ENCODE measurements at regions not wholly inside any gene's neighbourhood (a gene's known extent, or its start where the extent isn't known, plus 50 kb on each side); places are given as distances from the start of the nearest gene placed in this dataset.

GRCh38 chr6:109255087-109255486, 127.2 kb downstream of the CD164 start:
- Histone ChIP-seq H3K9me2 (ENCODE audit: insufficient read depth, low read length) (no peaks in the 10 kb centered on the region), H2AFZ (ENCODE audit: low read length) (no peak overlapping the region), H3K4me3 (ENCODE audit: low read depth, low read length, poor library complexity, severe bottlenecking) (no peak overlapping the region), H3K9me3 (ENCODE audit: low read length) (no peaks in the 10 kb centered on the region), H3K27ac (ENCODE audit: low read depth, low read length, poor library complexity, severe bottlenecking) (no peak overlapping the region), H3K4me2 (ENCODE audit: low read length) (no peak overlapping the region), H3K36me3 (ENCODE audit: insufficient read depth, low read length) (no peaks in the 10 kb centered on the region), H3K4me1 (ENCODE audit: insufficient read depth, low read length, poor library complexity, severe bottlenecking) (no peaks in the 10 kb centered on the region), H3K79me2 (ENCODE audit: insufficient read depth, low read depth, low read length) (no peaks in the 10 kb centered on the region), H4K20me1 (ENCODE audit: insufficient read depth, low read length) (no peaks in the 10 kb centered on the region)
- no TSS peak for BruUV-seq (replicated peaks)
- TF ChIP-seq EZH2phosphoT487 (IDR thresholded peaks at IDR 0.05; ENCODE audit: borderline replicate concordance, low read depth, low read length) (no peak), CTCF (conservative IDR thresholded peaks at IDR 0.05; ENCODE audit: low read length) (no peak)
- no peak for DNase-seq (ENCODE audit: low spot score)
- intact Hi-C loops (cut with micrococcal nuclease; ENCODE audit: unreplicated experiment): no loop called here
- ChIA-PET POLR2A (interaction anchor here (0.6 to 2.0 kb wide), 3 partner anchors 12 to 531 kb away, joined by 3 to 4 read pairs (median 4); no protein-coding TSS in a partner anchor), CTCF (ENCODE audit: unreplicated experiment) (no interaction called here)

GRCh38 chr6:109253366-109253765, 128.9 kb downstream of the CD164 start:
- intact Hi-C loops (cut with micrococcal nuclease; ENCODE audit: unreplicated experiment): no loop called here
- H3K4me1 ChIP-seq (ENCODE audit: insufficient read depth, low read length, poor library complexity, severe bottlenecking): no peaks in the 10 kb centered on the region
- BruUV-seq (replicated peaks): no TSS peak
- H3K27ac ChIP-seq (ENCODE audit: low read depth, low read length, poor library complexity, severe bottlenecking): no peak overlapping the region
- H3K4me2 ChIP-seq (ENCODE audit: low read length): no peak overlapping the region
- no peak overlapping the region for H3K4me3 ChIP-seq (ENCODE audit: low read depth, low read length, poor library complexity, severe bottlenecking)
- no peaks in the 10 kb centered on the region for H4K20me1 ChIP-seq (ENCODE audit: insufficient read depth, low read length)
- no peaks in the 10 kb centered on the region for H3K9me3 ChIP-seq (ENCODE audit: low read length)
- H2AFZ ChIP-seq (ENCODE audit: low read length): no peak overlapping the region
- no peaks in the 10 kb centered on the region for H3K79me2 ChIP-seq (ENCODE audit: insufficient read depth, low read depth, low read length)
- POLR2A ChIA-PET: interaction anchor here (2.0 kb wide), 1 partner anchor 11 kb away, joined by 4 read pairs; no protein-coding TSS in a partner anchor
- no peak for DNase-seq (ENCODE audit: low spot score)
- H3K36me3 ChIP-seq (ENCODE audit: insufficient read depth, low read length): no peaks in the 10 kb centered on the region
- no peak for TF ChIP-seq CTCF (conservative IDR thresholded peaks at IDR 0.05; ENCODE audit: low read length)
- TF ChIP-seq EZH2phosphoT487 (IDR thresholded peaks at IDR 0.05; ENCODE audit: borderline replicate concordance, low read depth, low read length): no peak
- CTCF ChIA-PET (ENCODE audit: unreplicated experiment): no interaction called here
- no peaks in the 10 kb centered on the region for H3K9me2 ChIP-seq (ENCODE audit: insufficient read depth, low read length)

- Histone ChIP-seq H3K4me3 (ENCODE audit: low read depth, low read length, poor library complexity, severe bottlenecking) (no peak overlapping the region), H4K20me1 (ENCODE audit: insufficient read depth, low read length) (no peaks in the 10 kb centered on the region), H3K27ac (ENCODE audit: low read depth, low read length, poor library complexity, severe bottlenecking) (no peak overlapping the region), H3K9me3 (ENCODE audit: low read length) (no peaks in the 10 kb centered on the region), H3K9me2 (ENCODE audit: insufficient read depth, low read length) (no peaks in the 10 kb centered on the region), H3K36me3 (ENCODE audit: insufficient read depth, low read length) (no peaks in the 10 kb centered on the region), H2AFZ (ENCODE audit: low read length) (no peak overlapping the region), H3K4me2 (ENCODE audit: low read length) (no peak overlapping the region), H3K4me1 (ENCODE audit: insufficient read depth, low read length, poor library complexity, severe bottlenecking) (no peaks in the 10 kb centered on the region), H3K79me2 (ENCODE audit: insufficient read depth, low read depth, low read length) (no peaks in the 10 kb centered on the region)
- ChIA-PET POLR2A (interaction anchor here (1.0 kb wide), 1 partner anchor 11 kb away, joined by 4 read pairs; no protein-coding TSS in a partner anchor), CTCF (ENCODE audit: unreplicated experiment) (no interaction called here)
- TF ChIP-seq CTCF (conservative IDR thresholded peaks at IDR 0.05; ENCODE audit: low read length) (no peak), EZH2phosphoT487 (IDR thresholded peaks at IDR 0.05; ENCODE audit: borderline replicate concordance, low read depth, low read length) (no peak)
- intact Hi-C loops (cut with micrococcal nuclease; ENCODE audit: unreplicated experiment): no loop called here
- BruUV-seq (replicated peaks): no TSS peak
- DNase-seq (ENCODE audit: low spot score): no peak
Observed at GRCh38 chr6:109252261-109253041, 129.8 kb downstream of the CD164 start.
